Type B pancreatic cell (in vitro differentiated cells): ENCODE measurements at regions not wholly inside any gene's neighbourhood (a gene's known extent, or its start where the extent isn't known, plus 50 kb on each side); places are given as distances from the start of the nearest gene placed in this dataset.

Experiments used
- DNase-seq: peaks from one replicate; pipeline ENCODE4 v3.0.0; 2021; ENCODE audit warnings: mixed read lengths; ENCODE audit not compliant: unreplicated experiment; ENCODE audit errors: extremely low spot score
- H3K27ac Mint-ChIP-seq: 2 replicates; pipeline ENCODE4 v1.8.0; 2021; ENCODE audit warnings: mild to moderate bottlenecking, mixed read lengths
- H3K27me3 Mint-ChIP-seq: 2 replicates; pipeline ENCODE4 v1.8.0; 2021; ENCODE audit warnings: mixed read lengths
- H3K36me3 Mint-ChIP-seq: 2 replicates; pipeline ENCODE4 v1.8.0; 2021; ENCODE audit warnings: mixed read lengths
- H3K4me1 Mint-ChIP-seq: one replicate; pipeline ENCODE4 v1.8.0; 2021; ENCODE audit warnings: mixed read lengths; ENCODE audit not compliant: unreplicated experiment
- H3K4me3 Mint-ChIP-seq: 2 replicates; pipeline ENCODE4 v1.8.0; 2021; ENCODE audit warnings: mild to moderate bottlenecking, mixed read lengths
- H3K9me3 Mint-ChIP-seq: 2 replicates; pipeline ENCODE4 v1.8.0; 2021; ENCODE audit warnings: mixed read lengths
- CTCF ChIP-seq: fragments of 200-600 bp; sonication (generic); conservative IDR thresholded peaks from 2 replicates; pipeline ENCODE4 v1.5.0; 2021; ENCODE audit warnings: antibody characterized with exemption, mild to moderate bottlenecking

GRCh38 chr2:133945089-133945488 is 308.8 kb upstream of the MGAT5 start:
- H3K27ac Mint-ChIP-seq: no peak overlapping the region
- no peaks in the 10 kb centered on the region for H3K9me3 Mint-ChIP-seq
- TF ChIP-seq CTCF: no peak
- no peaks in the 10 kb centered on the region for H3K36me3 Mint-ChIP-seq
- H3K4me1 Mint-ChIP-seq: peaks cover 6% of the 10 kb centered on the region
- H3K27me3 Mint-ChIP-seq: peaks cover 6% of the 10 kb centered on the region
- DNase-seq: no peak
- H3K4me3 Mint-ChIP-seq: no peak overlapping the region

GRCh38 chr2:133947057-133947456 is 306.8 kb upstream of the MGAT5 start:
- peaks cover 5% of the 10 kb centered on the region for H3K27me3 Mint-ChIP-seq
- H3K9me3 Mint-ChIP-seq: no peaks in the 10 kb centered on the region
- peaks cover 6% of the 10 kb centered on the region for H3K4me1 Mint-ChIP-seq
- no peaks in the 10 kb centered on the region for H3K36me3 Mint-ChIP-seq
- TF ChIP-seq CTCF: no peak
- DNase-seq: no peak
- H3K4me3 Mint-ChIP-seq: no peak overlapping the region
- H3K27ac Mint-ChIP-seq: no peak overlapping the region

- Mint-ChIP-seq H3K27me3 (no peaks in the 10 kb centered on the region), H3K9me3 (no peaks in the 10 kb centered on the region), H3K27ac (no peak overlapping the region), H3K36me3 (no peaks in the 10 kb centered on the region), H3K4me1 (no peaks in the 10 kb centered on the region), H3K4me3 (no peak overlapping the region)
- no peak for TF ChIP-seq CTCF
- no peak for DNase-seq
Observed at GRCh38 chr2:133948610-133949290, 305.1 kb upstream of the MGAT5 start.

GRCh38 chr2:133949595-133949994 is 304.3 kb upstream of the MGAT5 start:
- Mint-ChIP-seq H3K4me3 (no peak overlapping the region), H3K27ac (no peak overlapping the region), H3K9me3 (no peaks in the 10 kb centered on the region), H3K4me1 (no peaks in the 10 kb centered on the region), H3K36me3 (no peaks in the 10 kb centered on the region), H3K27me3 (peaks cover under 1% of the 10 kb centered on the region)
- no peak for DNase-seq
- no peak for TF ChIP-seq CTCF

GRCh38 chr2:133951209-133951608 is 302.7 kb upstream of the MGAT5 start:
- no peaks in the 10 kb centered on the region for H3K4me1 Mint-ChIP-seq
- no peak overlapping the region for H3K4me3 Mint-ChIP-seq
- H3K27me3 Mint-ChIP-seq: peaks cover 3% of the 10 kb centered on the region
- no peak overlapping the region for H3K27ac Mint-ChIP-seq
- H3K36me3 Mint-ChIP-seq: no peaks in the 10 kb centered on the region
- no peaks in the 10 kb centered on the region for H3K9me3 Mint-ChIP-seq
- TF ChIP-seq CTCF: no peak
- DNase-seq: no peak

- Mint-ChIP-seq H3K36me3 (no peaks in the 10 kb centered on the region), H3K4me3 (no peak overlapping the region), H3K27me3 (peaks cover 10% of the 10 kb centered on the region), H3K4me1 (no peaks in the 10 kb centered on the region), H3K27ac (no peak overlapping the region), H3K9me3 (no peaks in the 10 kb centered on the region)
- TF ChIP-seq CTCF: no peak
- no peak for DNase-seq
Observed at GRCh38 chr2:133952420-133952819, 301.5 kb upstream of the MGAT5 start.
